ENCODE measurements at regions not wholly inside any gene's neighbourhood (a gene's known extent, or its start where the extent isn't known, plus 50 kb on each side); places are given as distances from the start of the nearest gene placed in this dataset.

- intact Hi-C loops (cut with DNase I) = no loop called here
- no peak overlapping the region for H3K4me3 ChIP-seq
- no peaks in the 10 kb centered on the region for H3K36me3 ChIP-seq
- no peaks in the 10 kb centered on the region for H3K9me3 ChIP-seq
- TF ChIP-seq POLR2A (IDR thresholded peaks at IDR 0.05) = no peak
- no peak for TF ChIP-seq EP300 (IDR thresholded peaks at IDR 0.05)
- TF ChIP-seq CTCF (IDR thresholded peaks at IDR 0.05) = no peak
- no peaks in the 10 kb centered on the region for H3K27me3 ChIP-seq
- 83 to 98% (median 91%) methylated on average over 1 of the region's 1 CpG for WGBS, 3 donors
- no peak overlapping the region for H3K27ac ChIP-seq
- no peak for DNase-seq
- H3K4me1 ChIP-seq (ENCODE audit: insufficient read depth) = no peaks in the 10 kb centered on the region
Measured at GRCh38 chr7:16999541-17000267, 117.9 kb upstream of the AGR3 start.

GRCh38 chr7:17005271-17005670, 123.5 kb upstream of the AGR3 start:
- WGBS, 3 donors = 87 to 90% (median 89%) methylated on average over 4 of the region's 4 CpGs
- intact Hi-C loops (cut with DNase I) = no loop called here
- TF ChIP-seq POLR2A (IDR thresholded peaks at IDR 0.05) (no peak), CTCF (IDR thresholded peaks at IDR 0.05) (no peak), EP300 (IDR thresholded peaks at IDR 0.05) (no peak)
- H3K9me3 ChIP-seq = no peaks in the 10 kb centered on the region
- no peak overlapping the region for H3K27ac ChIP-seq
- no peak overlapping the region for H3K4me3 ChIP-seq
- no peaks in the 10 kb centered on the region for H3K36me3 ChIP-seq
- H3K4me1 ChIP-seq (ENCODE audit: insufficient read depth) = no peaks in the 10 kb centered on the region
- H3K27me3 ChIP-seq = no peaks in the 10 kb centered on the region
- DNase-seq = no peak

- intact Hi-C loops (cut with DNase I) = no loop called here
- Histone ChIP-seq H3K4me1 (ENCODE audit: insufficient read depth) (no peaks in the 10 kb centered on the region), H3K9me3 (no peaks in the 10 kb centered on the region), H3K27me3 (no peaks in the 10 kb centered on the region), H3K36me3 (no peaks in the 10 kb centered on the region), H3K4me3 (no peak overlapping the region), H3K27ac (no peak overlapping the region)
- DNase-seq = no peak
- TF ChIP-seq EP300 (IDR thresholded peaks at IDR 0.05) (no peak), POLR2A (IDR thresholded peaks at IDR 0.05) (no peak), CTCF (IDR thresholded peaks at IDR 0.05) (no peak)
- 94 to 98% (median 96%) methylated on average over 2 of the region's 2 CpGs for WGBS, 3 donors
Measured at GRCh38 chr7:17007841-17008240, 126.1 kb upstream of the AGR3 start.

- intact Hi-C loops (cut with DNase I) = no loop called here
- H3K27me3 ChIP-seq = no peaks in the 10 kb centered on the region
- DNase-seq = no peak
- no peak for TF ChIP-seq CTCF (IDR thresholded peaks at IDR 0.05)
- no peak for TF ChIP-seq EP300 (IDR thresholded peaks at IDR 0.05)
- no peak for TF ChIP-seq POLR2A (IDR thresholded peaks at IDR 0.05)
- 85 to 88% (median 86%) methylated on average over 4 of the region's 4 CpGs for WGBS, 3 donors
- H3K9me3 ChIP-seq = no peaks in the 10 kb centered on the region
- no peak overlapping the region for H3K4me3 ChIP-seq
- H3K36me3 ChIP-seq = no peaks in the 10 kb centered on the region
- H3K27ac ChIP-seq = no peak overlapping the region
- H3K4me1 ChIP-seq (ENCODE audit: insufficient read depth) = no peaks in the 10 kb centered on the region
Measured at GRCh38 chr7:17009007-17009719, 127.4 kb upstream of the AGR3 start.
